ENCODE measurements at regions not wholly inside any gene's neighbourhood (a gene's known extent, or its start where the extent isn't known, plus 50 kb on each side); places are given as distances from the start of the nearest gene placed in this dataset.

DNA sequence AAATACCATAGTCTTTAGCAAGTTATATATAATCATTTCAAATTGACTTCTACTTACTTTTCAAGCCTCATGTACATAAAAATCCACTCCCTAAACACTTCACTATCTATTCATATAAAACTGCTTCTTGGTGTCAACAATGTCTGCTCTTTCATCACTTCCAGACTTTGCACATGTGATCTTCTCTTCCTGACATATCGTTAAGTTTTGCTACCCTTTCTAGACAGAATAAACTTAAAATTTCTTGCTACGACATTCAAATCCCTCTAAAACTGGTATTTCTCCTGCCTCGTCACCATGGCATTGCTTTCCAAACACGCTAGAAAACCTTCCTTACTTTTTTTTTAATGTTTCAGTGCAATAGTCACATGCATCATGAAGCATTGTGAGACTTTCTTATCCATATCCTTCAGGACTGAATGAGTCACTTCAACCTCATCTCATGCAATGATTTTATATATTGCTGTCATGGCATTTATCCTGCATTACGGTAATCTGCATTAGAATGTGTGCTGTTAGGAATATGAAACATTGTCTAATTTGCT, 122.8 kb downstream of the GMNC start:
- TF ChIP-seq POLR2AphosphoS5 (IDR thresholded peaks at IDR 0.05; ENCODE audit: low read depth, low read length) (no peak), TAF1 (IDR thresholded peaks at IDR 0.05; ENCODE audit: borderline replicate concordance, low read depth, low read length) (no peak), POLR2A (IDR thresholded peaks at IDR 0.05; ENCODE audit: low read depth, low read length) (no peak)
